ENCODE measurements at regions not wholly inside any gene's neighbourhood (a gene's known extent, or its start where the extent isn't known, plus 50 kb on each side); places are given as distances from the start of the nearest gene placed in this dataset.

DNA sequence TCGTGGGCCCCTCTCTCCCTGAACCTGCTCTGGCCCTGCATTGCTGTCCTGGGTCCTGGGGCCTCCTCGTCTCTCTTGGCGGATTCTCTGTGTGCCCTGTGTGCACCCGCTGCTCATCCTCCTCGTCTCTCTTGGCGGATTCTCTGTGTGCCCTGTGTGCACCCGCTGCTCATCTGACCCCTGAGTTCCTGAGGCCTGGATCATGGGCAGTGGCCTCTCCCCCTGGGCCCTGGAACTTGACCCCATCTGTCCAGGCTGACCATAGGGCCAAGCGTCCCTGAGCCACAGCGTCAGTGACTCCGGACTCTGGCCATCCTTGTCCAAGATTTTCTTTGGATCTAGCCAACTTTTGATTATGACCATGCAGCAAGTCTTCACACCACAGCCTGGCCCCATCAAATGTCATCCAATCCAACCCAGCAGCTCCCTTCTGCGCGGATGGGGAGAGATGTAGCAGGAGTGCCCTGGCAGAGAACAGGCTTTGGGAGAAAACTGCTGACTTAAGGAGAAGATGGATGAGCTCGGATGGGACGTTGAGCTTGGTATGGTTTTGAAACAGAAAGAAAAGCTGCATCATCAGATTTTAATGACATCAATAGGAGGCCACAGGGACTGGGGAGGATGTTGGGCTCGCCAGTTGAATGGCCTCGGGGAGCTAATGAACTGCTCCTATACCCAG, 455.1 kb upstream of the HS6ST1 start:
- DNase-seq, result no peak

- no peak for DNase-seq
Measured at GRCh38 chr2:128774320-128775216, 455.9 kb upstream of the HS6ST1 start.

DNA sequence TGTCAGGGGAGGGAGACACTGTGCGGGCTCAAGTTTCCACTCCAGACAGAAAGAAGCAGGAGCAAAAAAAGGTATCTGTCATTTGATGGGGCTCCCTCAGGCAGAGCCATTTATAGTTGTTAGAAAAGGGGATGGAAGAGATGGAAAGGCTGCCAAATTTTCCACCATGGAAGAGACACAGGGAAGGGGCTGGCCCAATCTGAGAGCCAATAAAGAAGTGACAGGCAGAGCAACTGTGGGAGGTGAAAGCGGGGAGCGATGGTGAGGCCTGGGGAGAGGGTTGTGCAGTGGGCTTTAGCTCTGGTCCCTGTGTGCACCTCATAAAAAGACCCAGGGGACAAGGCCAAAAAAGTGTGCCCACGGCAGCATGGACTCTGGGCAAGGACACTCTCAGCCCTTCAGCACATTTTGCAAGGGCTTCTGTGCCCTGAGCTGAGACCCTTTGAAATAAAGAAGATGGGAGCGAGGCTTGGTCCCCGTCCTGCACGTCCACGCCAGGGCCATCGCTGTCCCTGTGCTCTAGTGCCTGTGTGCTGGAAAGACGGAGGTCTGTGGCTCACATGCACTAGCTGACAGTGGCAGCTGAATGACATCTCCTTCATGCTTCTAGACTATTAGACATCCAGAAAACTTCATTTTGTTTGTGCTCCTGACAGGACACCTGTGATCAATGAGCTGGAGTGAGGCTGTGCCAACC, 456.7 kb upstream of the HS6ST1 start:
- DNase-seq, result no peak

GRCh38 chr2:128775914-128776285, 457.2 kb upstream of the HS6ST1 start:
- DNase-seq, result no peak

DNA sequence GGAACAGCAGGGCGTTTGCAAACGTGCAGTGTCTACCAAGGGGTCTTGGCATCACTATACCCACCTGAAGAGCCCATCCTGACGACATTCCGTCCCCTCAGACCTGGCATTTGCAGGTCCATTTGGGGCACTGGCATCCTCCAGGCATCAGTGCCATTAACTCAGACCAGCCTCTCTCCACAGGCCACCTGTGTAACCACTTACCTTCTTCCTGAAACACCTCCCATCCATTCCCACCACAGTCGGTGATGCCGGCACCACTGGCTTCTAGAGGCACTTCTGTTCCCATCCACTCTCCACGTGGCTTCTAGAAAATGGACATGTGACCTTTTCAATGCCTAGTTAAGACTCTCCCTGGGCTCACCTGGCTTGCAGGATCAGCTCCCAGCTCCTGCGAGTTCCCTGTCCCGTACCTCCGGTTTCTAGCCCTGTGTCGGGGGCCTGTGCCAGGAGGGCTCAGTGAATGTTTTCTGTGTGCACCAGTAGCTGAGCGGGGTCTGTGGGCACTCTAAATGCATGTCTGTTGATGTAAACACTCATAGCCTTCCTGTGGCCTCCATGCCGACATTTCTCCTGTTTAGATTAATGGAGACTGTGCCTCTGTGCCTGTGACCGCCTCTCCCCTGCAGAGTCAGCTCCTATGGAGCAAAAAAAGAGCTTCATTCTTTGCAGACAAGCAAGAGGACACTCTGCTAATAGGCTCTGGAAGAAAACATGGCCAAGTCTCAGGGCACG, 458.0 kb upstream of the HS6ST1 start:
- no peak for DNase-seq

GRCh38 chr2:128777196-128778035, 458.7 kb upstream of the HS6ST1 start:
- no peak for DNase-seq

DNA sequence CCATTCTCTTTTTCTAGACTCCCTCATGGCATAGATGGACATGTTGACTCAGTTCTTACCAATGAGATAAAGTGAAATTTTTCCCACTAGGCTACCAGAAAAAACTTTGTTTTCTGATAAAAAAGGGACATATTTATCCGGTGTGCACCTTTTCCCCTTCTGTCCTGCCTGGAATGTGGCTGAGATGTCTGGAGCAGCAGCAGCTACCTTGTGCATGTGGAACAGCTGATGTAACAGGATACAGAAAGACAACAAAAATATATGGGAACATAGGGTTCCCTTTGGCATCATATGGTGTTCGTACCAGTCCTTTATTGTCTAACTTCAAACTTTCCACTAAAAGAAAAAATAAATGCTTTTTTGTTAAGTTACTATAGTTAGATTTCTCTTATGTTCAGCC, 460.2 kb upstream of the HS6ST1 start:
- DNase-seq, result no peak

DNA sequence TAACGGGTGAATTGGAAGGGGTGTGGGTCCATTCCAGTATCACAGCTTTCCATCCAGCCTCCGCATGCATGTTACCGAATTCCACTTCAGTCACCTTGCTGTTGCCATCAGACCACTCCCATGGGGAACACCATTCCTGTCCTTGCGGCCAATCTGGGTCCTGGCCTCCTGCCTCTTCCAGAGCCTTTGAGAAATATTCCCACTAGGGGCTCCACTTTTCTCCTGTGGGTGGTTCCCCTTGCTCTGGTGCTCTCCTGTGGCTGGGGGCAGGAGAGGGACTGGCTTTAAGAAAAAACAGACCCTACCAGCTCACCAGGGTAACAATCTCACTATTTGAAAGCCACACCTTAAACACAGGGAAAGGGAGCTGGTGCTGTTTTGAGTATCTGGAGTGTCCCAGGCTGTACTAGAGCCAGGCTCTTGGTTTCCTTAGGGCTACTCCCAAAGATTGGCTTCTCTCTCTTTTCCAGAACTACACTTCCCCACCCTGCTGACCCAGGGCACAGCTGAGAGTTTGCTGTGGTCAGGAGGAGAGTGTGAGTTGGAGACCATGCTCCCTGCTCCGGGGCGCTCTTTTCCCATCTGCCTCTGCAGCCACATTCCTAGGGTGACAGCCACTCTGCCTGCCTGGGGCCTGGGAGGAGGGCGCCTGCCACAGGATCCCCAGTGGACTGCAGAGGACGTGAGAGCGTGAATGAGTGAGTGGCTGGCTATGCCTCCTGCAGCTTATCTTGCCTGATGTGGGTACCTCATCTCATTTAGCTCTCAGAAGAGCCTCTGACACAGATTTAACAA, 460.8 kb upstream of the HS6ST1 start:
- no peak for DNase-seq

DNA sequence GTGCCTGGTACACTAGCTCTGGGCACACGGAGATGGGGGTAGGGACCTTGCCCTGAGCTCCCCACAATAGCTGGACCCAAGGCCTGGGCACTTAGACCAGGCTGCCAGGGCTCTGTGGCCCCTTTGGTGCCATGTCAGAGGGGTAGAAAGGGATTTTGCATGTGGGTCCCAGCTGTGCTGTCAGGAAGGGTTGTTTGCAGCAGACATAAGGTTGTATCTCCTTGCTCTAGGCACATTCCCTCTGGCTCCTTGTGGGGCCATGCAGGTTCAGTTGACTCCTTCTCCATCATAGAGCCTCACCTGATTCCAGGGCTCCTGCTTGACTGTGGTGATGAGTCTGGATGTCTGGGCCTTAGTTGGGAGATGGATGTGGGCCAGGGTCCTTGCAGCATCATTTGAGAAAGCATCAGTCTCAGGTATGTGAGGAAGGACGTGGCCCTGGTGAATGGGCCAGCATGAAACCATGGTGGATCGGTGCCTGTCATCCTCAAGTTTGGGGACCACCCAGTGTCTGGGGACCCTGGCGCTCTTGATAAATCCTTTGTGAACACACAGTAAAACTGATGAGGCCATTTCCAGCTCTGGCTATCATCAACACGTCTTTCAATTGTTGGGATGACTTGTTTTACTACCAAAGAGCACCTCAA, 461.9 kb upstream of the HS6ST1 start:
- DNase-seq, result no peak

DNA sequence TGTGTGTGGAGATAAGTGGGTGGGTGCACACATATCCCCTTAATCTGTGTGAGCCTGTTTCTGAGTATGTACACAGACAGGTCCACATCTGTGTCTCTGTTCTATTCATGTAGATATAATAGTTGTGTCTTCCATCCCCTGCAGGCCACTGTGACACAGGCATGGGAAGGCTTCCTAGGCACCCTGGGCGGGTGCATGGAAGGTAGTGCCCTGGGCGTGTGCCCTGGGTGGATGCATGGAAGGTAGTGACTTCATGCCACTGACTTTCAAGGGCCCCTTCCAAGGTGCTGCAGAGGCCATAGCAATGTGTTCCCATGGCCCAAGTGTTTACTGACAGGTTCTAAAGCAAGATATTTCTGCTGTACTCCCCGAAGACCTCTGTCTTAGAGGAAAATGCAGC, 462.5 kb upstream of the HS6ST1 start:
- DNase-seq, result no peak

GRCh38 chr2:128781585-128782385, 463.1 kb upstream of the HS6ST1 start:
- no peak for DNase-seq

- DNase-seq, result no peak
Measured at GRCh38 chr2:128782411-128783192, 463.9 kb upstream of the HS6ST1 start.

DNA sequence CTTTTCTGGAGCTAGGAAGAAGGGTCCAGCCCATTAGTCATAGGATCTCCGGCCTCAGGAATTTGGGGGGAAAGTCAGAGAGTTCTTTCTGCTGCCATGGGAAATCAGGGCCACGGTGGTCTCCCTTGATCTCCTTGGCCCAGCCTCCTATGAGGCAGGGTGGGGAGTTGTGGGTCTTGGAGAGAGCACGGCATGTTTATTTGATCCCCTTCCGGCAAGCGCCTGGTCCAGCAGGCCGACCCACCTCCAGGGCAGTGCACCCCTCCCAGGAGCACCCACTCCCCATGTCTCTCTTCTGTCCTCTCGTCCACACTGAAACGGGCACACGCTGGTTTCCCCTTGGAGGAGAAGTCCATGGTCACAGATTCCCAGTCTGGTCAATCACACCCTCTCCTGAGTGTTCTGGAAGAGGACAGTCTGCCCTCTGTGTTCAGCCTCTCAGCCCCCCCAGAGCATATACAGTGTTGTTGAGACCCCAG, 464.6 kb upstream of the HS6ST1 start:
- DNase-seq, result no peak

- no peak for DNase-seq
Measured at GRCh38 chr2:128783896-128784295, 465.2 kb upstream of the HS6ST1 start.

DNA sequence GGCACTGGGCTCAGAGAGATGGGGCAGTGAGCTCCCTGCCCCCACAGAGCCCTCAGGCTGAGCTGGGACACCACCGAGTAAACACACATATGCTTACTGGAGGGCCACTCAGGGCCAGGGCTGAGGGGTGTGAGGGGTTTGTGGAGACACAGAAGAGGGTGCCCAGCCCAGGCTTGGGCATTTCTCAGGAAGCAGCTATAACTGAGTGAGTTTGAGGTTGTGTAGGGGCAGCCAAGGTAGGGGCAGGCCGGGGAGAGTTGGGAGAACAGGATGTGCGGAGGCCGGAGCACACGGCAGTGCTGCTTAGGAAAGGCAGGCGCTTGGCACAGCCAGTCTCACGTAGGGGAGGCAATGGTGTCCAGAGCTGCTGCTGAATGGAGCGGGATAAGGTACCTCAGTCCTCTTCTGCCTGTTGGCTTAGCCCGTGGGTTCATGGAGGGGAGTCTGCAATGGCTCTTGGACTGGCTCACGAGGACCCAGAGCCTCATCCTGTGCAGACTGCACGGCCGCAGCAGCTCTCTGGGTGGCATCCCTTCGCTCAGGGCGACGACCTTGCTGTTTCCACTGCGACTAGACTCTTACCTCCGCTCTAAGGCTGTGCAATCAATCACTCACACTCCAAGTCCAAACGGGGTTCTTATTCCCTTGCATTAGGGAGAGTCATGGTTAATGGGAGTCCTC, 466.1 kb upstream of the HS6ST1 start:
- no peak for DNase-seq

- no peak for DNase-seq
Measured at GRCh38 chr2:128786316-128786715, 467.6 kb upstream of the HS6ST1 start.

DNA sequence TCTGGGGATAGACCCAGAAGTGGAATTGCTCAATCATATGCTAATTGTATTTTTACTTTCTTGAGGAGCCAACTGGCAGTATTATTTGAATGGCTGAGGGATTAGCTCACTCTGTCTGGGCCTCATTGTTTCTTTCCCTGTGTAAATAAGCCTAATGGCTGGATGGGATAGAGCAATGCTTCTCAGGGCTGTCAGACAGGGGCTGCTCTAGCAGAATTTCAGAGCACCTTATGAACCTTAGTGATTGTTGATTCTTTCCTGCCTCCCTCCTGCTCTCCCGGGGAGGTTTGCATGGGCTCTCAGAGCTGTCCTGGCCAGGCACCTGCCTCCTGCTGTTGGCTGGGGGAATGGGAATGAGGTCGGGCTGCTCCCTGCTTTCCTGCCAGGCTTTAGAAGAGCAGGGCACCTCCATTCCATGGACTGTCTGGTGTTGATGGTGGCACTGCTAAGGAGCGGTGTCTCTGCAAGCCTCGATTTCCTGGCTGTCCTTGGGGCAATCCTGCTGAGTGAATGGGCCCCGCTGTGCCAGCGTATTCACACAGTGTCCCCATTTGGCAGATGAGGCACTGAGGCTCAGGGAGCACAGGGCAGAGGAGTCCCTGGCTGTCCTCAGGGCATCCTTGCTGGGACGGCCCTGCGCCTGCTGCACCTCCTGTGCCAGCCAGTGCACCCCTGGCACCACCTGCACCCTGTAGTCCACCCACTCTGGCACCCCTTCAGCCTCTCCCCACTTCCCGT, 468.2 kb upstream of the HS6ST1 start:
- no peak for DNase-seq

GRCh38 chr2:128787616-128788015, 468.9 kb upstream of the HS6ST1 start:
- DNase-seq, result no peak

Data from activated CD4-positive, alpha-beta T cell treated with anti-CD3 and anti-CD28 coated beads, Interleukin-2, amount 50 U/mL, for 1 hour (primary cell).